MM.1S (cell line): ENCODE measurements at regions not wholly inside any gene's neighbourhood (a gene's known extent, or its start where the extent isn't known, plus 50 kb on each side); places are given as distances from the start of the nearest gene placed in this dataset.

Experiments
- CTCF ChIP-seq: fragments of 300-600 bp; sonication (generic); IDR thresholded peaks from 2 replicates; pipeline ENCODE4 v1.5.1; 2016; ENCODE audit warnings: antibody characterized with exemption, low read length, mixed read lengths
- EZH2phosphoT487 ChIP-seq: fragments of 300-600 bp; sonication (generic); IDR thresholded peaks from 2 replicates; pipeline ENCODE4 v1.6.1; 2018; ENCODE audit warnings: antibody characterized with exemption, low read length

- no peak for TF ChIP-seq EZH2phosphoT487
- no peak for TF ChIP-seq CTCF
These were observed 2447.0 kb downstream of the TP53TG3F start for GRCh38 chr16:35906440-35906839.
